ENCODE measurements at regions not wholly inside any gene's neighbourhood (a gene's known extent, or its start where the extent isn't known, plus 50 kb on each side); places are given as distances from the start of the nearest gene placed in this dataset.

GRCh38 chr9:90446200-90446948 lies 196.2 kb downstream of the DIRAS2 start:
- TF ChIP-seq, protein P1, sequence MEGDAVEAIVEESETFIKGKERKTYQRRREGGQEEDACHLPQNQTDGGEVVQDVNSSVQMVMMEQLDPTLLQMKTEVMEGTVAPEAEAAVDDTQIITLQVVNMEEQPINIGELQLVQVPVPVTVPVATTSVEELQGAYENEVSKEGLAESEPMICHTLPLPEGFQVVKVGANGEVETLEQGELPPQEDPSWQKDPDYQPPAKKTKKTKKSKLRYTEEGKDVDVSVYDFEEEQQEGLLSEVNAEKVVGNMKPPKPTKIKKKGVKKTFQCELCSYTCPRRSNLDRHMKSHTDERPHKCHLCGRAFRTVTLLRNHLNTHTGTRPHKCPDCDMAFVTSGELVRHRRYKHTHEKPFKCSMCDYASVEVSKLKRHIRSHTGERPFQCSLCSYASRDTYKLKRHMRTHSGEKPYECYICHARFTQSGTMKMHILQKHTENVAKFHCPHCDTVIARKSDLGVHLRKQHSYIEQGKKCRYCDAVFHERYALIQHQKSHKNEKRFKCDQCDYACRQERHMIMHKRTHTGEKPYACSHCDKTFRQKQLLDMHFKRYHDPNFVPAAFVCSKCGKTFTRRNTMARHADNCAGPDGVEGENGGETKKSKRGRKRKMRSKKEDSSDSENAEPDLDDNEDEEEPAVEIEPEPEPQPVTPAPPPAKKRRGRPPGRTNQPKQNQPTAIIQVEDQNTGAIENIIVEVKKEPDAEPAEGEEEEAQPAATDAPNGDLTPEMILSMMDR (IDR thresholded peaks at IDR 0.05): no peak
- no peak for TF ChIP-seq POLR2A (IDR thresholded peaks at IDR 0.05)
- TF ChIP-seq POLR2AphosphoS5 (IDR thresholded peaks at IDR 0.05): no peak
- no peak for TF ChIP-seq EP300 (IDR thresholded peaks at IDR 0.05)

Data from suprapubic skin (tissue), 4 donors.